WERI-Rb-1 (cell line): ENCODE measurements at regions not wholly inside any gene's neighbourhood (a gene's known extent, or its start where the extent isn't known, plus 50 kb on each side); places are given as distances from the start of the nearest gene placed in this dataset.

Experiments used
- DNase-seq: peaks from one replicate; pipeline ENCODE4 v3.0.0-alpha.2; 2020
- H3K27ac ChIP-seq: fragments of 250-450 bp; sonication (Bioruptor Pico); 2 replicates; pipeline ENCODE4 v1.5.1; 2020; ENCODE audit warnings: mild to moderate bottlenecking, moderate library complexity
- H3K27me3 ChIP-seq: fragments of 250-450 bp; sonication (Bioruptor Pico); 2 replicates; pipeline ENCODE4 v1.5.1; 2021; ENCODE audit warnings: mild to moderate bottlenecking, low read depth, moderate library complexity; ENCODE audit not compliant: insufficient read depth, severe bottlenecking
- H3K36me3 ChIP-seq: fragments of 250-450 bp; sonication (Bioruptor Pico); 2 replicates; pipeline ENCODE4 v1.5.1; 2020; ENCODE audit warnings: mild to moderate bottlenecking, moderate library complexity
- H3K4me3 ChIP-seq: 2 replicates; pipeline ENCODE4 v1.5.1; 2011; ENCODE audit warnings: low read depth, mild to moderate bottlenecking, control low read depth, low read length
- H3K9me3 ChIP-seq: fragments of 250-450 bp; sonication (Bioruptor Pico); 2 replicates; pipeline ENCODE4 v1.5.1; 2021; ENCODE audit warnings: mild to moderate bottlenecking, moderate library complexity; ENCODE audit not compliant: severe bottlenecking
- TF ChIP-seq, protein P1 (sequence below): IDR thresholded peaks from 2 replicates; pipeline ENCODE4 v1.5.1; 2011; ENCODE audit warnings: low read depth, mild to moderate bottlenecking, control low read depth, inconsistent platforms, low read length

DNA sequence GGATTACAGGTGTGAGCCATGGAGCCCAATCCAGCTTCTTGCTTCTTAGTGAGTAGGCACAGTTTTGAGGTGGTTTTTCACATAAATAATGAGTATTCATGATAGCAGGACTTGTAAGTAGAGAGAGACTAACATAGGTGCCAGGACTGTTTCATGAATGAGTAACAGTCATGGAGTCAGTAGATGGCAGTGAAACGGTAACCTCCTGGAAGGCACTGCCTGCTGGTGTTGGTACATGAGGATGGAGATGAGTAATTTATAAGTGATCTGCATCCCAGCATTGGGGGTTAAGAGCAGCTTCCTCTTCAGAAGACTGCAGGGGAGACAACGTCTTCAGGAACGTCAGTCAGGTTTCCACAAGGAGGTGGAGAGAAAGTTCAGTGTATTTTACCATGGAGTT is 143.8 kb downstream of the HAUS1 start:
- H3K4me3 ChIP-seq, result no peak overlapping the region
- H3K36me3 ChIP-seq, result no peaks in the 10 kb centered on the region
- DNase-seq, result no peak
- no peaks in the 10 kb centered on the region for H3K9me3 ChIP-seq
- no peaks in the 10 kb centered on the region for H3K27me3 ChIP-seq
- H3K27ac ChIP-seq, result no peak overlapping the region
- TF ChIP-seq, protein P1, sequence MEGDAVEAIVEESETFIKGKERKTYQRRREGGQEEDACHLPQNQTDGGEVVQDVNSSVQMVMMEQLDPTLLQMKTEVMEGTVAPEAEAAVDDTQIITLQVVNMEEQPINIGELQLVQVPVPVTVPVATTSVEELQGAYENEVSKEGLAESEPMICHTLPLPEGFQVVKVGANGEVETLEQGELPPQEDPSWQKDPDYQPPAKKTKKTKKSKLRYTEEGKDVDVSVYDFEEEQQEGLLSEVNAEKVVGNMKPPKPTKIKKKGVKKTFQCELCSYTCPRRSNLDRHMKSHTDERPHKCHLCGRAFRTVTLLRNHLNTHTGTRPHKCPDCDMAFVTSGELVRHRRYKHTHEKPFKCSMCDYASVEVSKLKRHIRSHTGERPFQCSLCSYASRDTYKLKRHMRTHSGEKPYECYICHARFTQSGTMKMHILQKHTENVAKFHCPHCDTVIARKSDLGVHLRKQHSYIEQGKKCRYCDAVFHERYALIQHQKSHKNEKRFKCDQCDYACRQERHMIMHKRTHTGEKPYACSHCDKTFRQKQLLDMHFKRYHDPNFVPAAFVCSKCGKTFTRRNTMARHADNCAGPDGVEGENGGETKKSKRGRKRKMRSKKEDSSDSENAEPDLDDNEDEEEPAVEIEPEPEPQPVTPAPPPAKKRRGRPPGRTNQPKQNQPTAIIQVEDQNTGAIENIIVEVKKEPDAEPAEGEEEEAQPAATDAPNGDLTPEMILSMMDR, result no peak

GRCh38 chr18:46250084-46250811 is 146.1 kb downstream of the HAUS1 start:
- Histone ChIP-seq H3K9me3 (no peaks in the 10 kb centered on the region), H3K36me3 (peaks cover 3% of the 10 kb centered on the region; the same call in 1 of the 2 replicates), H3K27me3 (no peaks in the 10 kb centered on the region), H3K4me3 (no peak overlapping the region), H3K27ac (no peak overlapping the region)
- TF ChIP-seq, protein P1, result no peak
- DNase-seq, result no peak

GRCh38 chr18:46250812-46251173 is 146.6 kb downstream of the HAUS1 start:
- DNase-seq, result no peak
- no peak overlapping the region for H3K27ac ChIP-seq
- no peaks in the 10 kb centered on the region for H3K9me3 ChIP-seq
- no peak overlapping the region for H3K4me3 ChIP-seq
- TF ChIP-seq, protein P1, result no peak
- peaks cover 4% of the 10 kb centered on the region; the same call in 1 of the 2 replicates for H3K36me3 ChIP-seq
- H3K27me3 ChIP-seq, result no peaks in the 10 kb centered on the region

GRCh38 chr18:46252759-46253158 is 148.6 kb downstream of the HAUS1 start:
- no peak overlapping the region for H3K4me3 ChIP-seq
- no peaks in the 10 kb centered on the region for H3K27me3 ChIP-seq
- no peaks in the 10 kb centered on the region for H3K9me3 ChIP-seq
- DNase-seq, result no peak
- H3K36me3 ChIP-seq, result peaks cover 7% of the 10 kb centered on the region
- TF ChIP-seq, protein P1, result no peak
- H3K27ac ChIP-seq, result no peak overlapping the region

GRCh38 chr18:46253498-46253897 is 149.3 kb downstream of the HAUS1 start:
- Histone ChIP-seq H3K36me3 (peaks cover 7% of the 10 kb centered on the region), H3K9me3 (no peaks in the 10 kb centered on the region), H3K27ac (no peak overlapping the region), H3K27me3 (no peaks in the 10 kb centered on the region), H3K4me3 (no peak overlapping the region)
- TF ChIP-seq, protein P1, result no peak
- DNase-seq, result no peak

GRCh38 chr18:46256078-46256477 is 151.9 kb downstream of the HAUS1 start:
- DNase-seq, result no peak
- Histone ChIP-seq H3K27ac (no peak overlapping the region), H3K4me3 (no peak overlapping the region), H3K36me3 (peaks cover 7% of the 10 kb centered on the region), H3K27me3 (no peaks in the 10 kb centered on the region), H3K9me3 (no peaks in the 10 kb centered on the region)
- TF ChIP-seq, protein P1, result no peak
